Activated CD4-positive, alpha-beta T cell treated with anti-CD3 and anti-CD28 coated beads for 24 hours (primary cell): ENCODE measurements at regions not wholly inside any gene's neighbourhood (a gene's known extent, or its start where the extent isn't known, plus 50 kb on each side); places are given as distances from the start of the nearest gene placed in this dataset.

Experiments used
- DNase-seq, 2 donors: peaks; one replicate each; pipeline ENCODE4 v3.0.0-alpha.2; 2020; ENCODE audit warnings: low read depth in 2 of 2

DNA sequence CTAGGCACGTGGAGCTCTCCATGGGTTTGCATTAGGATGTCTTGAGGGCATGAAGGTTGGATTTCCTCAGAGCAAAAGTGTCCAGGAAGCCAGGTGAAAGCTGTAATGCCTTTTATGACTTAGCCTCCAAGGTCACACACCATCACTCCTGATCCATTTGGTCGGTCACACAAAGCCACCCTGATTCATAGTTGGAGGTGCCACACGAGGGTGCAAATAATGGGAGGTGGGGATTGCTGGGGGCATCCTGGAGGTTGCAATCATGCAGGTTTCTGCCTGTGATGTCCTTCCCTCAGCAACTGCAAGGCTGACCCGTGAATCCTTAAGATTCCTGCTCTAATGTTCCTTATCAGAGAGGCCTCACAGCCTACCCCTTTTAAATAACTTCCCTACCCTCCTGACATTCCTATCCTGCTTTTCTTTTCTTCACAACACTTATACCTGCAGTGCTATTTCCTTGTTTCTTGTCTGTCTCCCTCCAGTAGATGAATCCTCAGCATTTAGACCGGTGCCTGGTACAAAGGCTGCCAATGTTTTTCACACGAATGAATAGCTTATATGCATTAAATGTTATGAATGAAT, 97.1 kb downstream of the LIPG start:
- DNase-seq = no peak

DNA sequence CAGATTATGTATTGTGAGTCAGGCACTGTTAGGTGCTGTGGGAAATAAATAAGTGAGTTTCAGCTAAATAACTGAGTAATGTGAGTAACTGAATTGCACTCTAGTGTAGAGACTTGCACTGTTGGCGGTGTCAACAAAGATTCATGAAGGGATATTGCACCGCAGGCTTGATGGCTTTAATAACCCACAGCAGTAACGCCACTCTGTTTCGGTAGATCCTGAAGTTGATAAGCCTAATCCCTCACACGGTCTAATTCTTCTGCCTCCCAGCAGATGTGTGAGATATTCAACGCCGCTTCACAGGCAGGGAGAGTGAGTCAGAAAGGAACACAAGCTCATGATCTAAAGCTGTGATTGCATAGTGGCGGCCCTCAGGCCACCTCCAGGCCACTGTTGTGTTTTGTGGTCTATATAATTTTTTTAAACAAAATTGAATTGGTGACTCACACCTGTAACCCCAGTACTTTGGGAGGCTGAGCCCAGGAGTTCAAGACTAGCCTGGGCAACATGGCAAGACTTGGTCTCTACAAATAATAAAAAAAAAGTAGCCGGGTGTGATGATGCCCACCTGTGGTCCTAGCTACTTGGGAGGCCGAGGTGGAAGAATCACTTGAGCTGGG, 94.3 kb downstream of the LIPG start:
- DNase-seq = no peak

DNA sequence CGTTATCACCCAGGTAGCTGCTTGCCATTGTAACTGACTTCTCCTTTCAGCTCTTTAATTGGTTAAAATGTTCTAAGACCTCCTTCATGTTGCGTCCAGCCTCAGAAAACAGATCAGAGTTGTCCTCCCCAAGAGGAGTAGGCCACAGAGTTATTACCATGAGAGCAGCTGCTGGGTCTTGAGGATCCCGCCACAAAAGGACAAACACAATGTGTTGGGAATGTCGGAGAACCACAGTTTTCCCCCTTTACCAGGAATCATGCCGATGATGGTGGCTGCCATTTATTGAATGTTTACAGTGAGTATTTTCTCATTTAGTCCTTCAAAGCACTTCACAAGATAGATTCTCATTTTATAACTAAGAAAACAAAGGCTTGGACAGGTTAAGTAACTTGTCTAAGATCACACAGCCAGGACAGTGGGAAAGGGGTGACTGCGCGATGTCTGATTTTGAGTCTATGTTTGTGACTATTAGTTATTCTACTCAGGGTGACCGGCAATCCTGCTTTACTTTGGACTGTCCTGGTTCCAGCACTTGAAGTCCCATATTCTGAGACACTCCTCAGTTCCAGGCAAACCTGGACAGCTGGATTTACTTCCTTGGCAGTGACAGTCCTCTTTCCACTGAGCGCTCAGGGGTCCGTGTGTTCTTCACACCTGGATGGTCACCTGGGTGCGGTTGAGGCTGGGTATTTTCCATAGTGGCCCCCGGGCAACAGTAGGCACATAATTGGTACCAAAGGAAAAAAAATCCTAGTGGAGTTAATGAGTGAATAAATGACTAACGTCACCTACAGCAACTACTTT, 93.6 kb downstream of the LIPG start:
- no peak for DNase-seq

GRCh38 chr18:49654347-49654746, 92.5 kb downstream of the LIPG start:
- DNase-seq = no peak

- no peak for DNase-seq
Measured at GRCh38 chr18:49652881-49653724, 91.2 kb downstream of the LIPG start.

DNA sequence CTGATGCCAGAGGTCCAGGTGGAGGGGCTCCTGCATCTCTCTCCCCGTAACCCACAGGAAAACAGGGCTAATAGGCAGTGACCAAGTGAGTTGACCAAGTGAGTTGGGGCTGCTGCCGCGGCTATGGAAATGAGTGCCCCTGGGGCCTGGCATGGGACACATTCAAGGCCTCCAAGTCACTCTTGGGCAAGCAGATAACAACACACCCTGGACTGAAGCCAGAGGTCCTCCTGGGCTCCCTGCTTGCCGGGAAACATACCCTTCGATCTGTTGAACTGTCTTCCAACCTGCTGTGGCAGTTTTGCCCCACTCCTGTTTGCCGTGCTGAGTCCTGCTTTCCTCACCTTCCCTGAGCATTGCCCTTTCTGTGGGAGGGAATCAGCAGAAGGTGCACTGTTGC, 89.2 kb downstream of the LIPG start:
- no peak for DNase-seq

DNA sequence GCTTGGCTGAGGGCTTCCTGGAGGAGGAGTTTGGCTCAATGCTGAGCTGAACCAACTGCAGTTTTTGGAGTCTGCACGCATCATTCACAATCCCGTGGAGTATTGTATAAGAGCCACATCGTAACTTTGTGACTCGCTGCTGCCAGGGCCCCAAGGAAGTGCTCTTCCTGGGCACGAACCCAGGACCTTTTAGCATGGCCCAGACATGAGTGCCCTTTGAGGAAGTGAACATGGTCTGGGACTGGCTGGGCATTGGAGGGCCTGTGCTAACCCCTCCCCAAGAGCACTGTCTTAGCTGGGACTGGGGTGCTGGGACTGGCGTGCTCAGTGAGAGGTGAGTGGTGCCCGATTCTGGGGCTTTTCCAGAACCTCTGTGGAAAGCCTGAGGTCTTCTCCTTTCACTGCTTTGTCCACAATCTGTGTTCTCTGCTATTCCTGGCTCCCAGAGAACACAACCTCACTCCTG, 88.6 kb downstream of the LIPG start:
- no peak for DNase-seq

DNA sequence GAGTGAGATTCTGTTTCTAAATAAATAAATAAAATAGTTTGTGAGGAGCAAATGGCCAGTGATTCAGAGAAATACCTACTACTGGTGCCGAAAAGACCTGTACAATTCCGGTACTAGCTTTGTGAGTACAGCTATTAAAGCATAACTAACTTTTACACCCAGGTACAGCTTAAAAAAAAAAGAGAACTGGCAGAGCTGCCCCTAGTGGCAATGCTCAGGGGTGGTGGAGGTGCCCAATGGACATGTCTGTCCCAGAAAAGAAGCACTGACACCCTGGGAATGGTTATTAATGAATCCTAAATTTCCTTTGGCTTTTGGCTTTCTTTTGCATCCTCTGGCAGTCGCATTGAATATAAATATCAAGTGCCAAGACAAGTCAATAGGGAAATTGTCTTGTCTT, 87.0 kb downstream of the LIPG start:
- no peak for DNase-seq
